ENCODE measurements at regions not wholly inside any gene's neighbourhood (a gene's known extent, or its start where the extent isn't known, plus 50 kb on each side); places are given as distances from the start of the nearest gene placed in this dataset.

DNA sequence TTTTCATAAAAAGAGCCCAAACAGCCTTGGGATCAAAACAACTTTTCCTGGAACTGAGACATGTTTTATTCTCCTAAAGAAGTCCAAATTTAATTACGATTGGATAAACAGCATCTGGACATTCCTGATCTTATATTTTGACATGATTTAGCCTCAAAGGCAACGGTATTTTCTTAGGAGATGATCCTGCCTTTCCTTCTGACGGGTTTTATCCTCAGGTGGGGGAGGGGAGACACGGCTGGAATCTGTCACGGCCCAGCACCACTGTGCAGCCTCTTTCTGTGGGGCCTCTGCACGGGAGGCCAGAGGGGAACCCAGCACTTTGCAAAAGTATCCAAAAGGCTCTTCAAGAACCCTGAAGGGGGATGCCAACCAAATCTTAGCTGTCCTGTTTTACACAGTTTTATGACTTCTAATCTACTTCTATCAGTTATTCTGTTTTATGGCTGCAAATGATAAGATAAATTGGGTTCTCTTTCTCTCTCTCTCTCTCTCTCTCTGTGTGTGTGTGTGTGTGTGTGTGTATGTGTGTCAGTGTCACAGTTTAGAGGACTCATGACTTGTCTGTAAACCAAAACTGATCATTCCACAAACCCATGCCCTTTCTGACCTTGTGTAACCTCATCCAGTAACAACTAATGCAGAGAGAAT lies 321.1 kb upstream of the NPVF start:
- TF ChIP-seq, protein P1, sequence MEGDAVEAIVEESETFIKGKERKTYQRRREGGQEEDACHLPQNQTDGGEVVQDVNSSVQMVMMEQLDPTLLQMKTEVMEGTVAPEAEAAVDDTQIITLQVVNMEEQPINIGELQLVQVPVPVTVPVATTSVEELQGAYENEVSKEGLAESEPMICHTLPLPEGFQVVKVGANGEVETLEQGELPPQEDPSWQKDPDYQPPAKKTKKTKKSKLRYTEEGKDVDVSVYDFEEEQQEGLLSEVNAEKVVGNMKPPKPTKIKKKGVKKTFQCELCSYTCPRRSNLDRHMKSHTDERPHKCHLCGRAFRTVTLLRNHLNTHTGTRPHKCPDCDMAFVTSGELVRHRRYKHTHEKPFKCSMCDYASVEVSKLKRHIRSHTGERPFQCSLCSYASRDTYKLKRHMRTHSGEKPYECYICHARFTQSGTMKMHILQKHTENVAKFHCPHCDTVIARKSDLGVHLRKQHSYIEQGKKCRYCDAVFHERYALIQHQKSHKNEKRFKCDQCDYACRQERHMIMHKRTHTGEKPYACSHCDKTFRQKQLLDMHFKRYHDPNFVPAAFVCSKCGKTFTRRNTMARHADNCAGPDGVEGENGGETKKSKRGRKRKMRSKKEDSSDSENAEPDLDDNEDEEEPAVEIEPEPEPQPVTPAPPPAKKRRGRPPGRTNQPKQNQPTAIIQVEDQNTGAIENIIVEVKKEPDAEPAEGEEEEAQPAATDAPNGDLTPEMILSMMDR (IDR thresholded peaks at IDR 0.05): no peak
- TF ChIP-seq POLR2A (IDR thresholded peaks at IDR 0.05): no peak
- TF ChIP-seq EP300 (IDR thresholded peaks at IDR 0.05): no peak
